GM12865 (cell line): ENCODE measurements at regions not wholly inside any gene's neighbourhood (a gene's known extent, or its start where the extent isn't known, plus 50 kb on each side); places are given as distances from the start of the nearest gene placed in this dataset.

Experiments used
- DNase-seq: peaks from one replicate; pipeline ENCODE4 v3.0.0; 2010; ENCODE audit warnings: low read depth
- H3K4me3 ChIP-seq: 2 replicates; pipeline ENCODE4 v1.5.1; 2011; ENCODE audit warnings: mild to moderate bottlenecking, low read depth, low read length, control low read depth
- TF ChIP-seq, protein P1 (sequence below): IDR thresholded peaks from 2 replicates; pipeline ENCODE4 v1.5.1; 2011; ENCODE audit warnings: low read length, control low read depth, low read depth, inconsistent platforms; ENCODE audit not compliant: insufficient read depth; ENCODE audit errors: missing control alignments

DNA sequence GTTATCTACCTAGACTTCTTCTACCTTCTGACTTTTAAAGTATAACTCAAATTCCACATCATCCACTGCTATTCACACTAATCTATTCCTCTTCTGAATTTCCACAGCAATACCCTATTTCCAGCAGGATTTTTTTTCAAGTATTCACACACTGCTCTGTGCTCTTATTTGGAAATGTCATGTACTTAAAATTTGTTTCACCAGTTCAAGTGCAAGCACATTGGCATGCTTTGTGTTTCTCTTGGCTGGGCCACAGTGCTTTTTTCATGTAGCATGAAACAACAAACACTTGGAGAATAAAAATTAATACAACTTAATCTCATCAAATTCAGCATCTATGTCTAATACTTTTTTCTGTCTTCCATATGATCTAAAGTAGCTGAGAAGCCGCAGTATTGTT, 161.8 kb upstream of the PCDH18 start:
- DNase-seq, result no peak
- TF ChIP-seq, protein P1, sequence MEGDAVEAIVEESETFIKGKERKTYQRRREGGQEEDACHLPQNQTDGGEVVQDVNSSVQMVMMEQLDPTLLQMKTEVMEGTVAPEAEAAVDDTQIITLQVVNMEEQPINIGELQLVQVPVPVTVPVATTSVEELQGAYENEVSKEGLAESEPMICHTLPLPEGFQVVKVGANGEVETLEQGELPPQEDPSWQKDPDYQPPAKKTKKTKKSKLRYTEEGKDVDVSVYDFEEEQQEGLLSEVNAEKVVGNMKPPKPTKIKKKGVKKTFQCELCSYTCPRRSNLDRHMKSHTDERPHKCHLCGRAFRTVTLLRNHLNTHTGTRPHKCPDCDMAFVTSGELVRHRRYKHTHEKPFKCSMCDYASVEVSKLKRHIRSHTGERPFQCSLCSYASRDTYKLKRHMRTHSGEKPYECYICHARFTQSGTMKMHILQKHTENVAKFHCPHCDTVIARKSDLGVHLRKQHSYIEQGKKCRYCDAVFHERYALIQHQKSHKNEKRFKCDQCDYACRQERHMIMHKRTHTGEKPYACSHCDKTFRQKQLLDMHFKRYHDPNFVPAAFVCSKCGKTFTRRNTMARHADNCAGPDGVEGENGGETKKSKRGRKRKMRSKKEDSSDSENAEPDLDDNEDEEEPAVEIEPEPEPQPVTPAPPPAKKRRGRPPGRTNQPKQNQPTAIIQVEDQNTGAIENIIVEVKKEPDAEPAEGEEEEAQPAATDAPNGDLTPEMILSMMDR, result no peak
- no peak overlapping the region for H3K4me3 ChIP-seq

DNA sequence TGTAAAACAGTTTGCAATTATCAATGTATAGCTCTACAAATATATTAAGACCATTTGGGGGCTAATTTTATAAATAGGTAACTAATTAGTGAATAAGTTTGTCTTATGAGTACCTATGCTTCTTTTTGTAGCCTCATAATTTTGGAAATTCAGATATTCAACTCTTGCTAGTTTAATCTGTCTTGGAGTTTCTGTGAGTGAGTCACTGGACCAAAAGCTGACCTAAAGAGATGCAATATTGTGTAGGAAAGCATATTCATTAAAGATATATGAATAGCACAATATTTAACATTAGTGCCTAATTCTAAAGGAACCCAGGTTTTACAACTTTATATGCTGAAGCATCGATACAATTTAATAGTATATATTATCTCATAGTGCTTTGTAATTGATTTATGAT, 161.3 kb upstream of the PCDH18 start:
- no peak for DNase-seq
- H3K4me3 ChIP-seq, result no peak overlapping the region
- TF ChIP-seq, protein P1, result no peak

- TF ChIP-seq, protein P1, result no peak
- no peak for DNase-seq
- H3K4me3 ChIP-seq, result no peak overlapping the region
Measured at GRCh38 chr4:137692205-137692604, 159.9 kb upstream of the PCDH18 start.

DNA sequence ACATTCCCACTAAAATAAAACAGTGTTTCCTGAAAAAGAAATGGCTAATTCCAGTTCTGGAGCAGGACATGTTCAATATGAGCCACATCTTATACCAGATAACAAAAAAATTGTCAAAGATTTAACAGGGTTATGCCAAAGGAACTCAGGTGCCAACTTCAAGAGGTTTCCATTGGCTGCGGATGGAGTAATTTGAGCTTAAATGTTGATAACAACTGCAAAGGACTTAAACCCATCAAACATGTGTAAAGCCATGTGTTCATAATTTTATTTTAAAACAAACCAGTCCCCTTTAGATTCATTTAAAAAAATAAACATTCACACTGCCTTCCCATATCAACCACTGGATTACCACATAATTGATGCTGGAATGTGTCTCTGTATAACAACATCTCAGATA, 156.4 kb upstream of the PCDH18 start:
- H3K4me3 ChIP-seq, result no peak overlapping the region
- DNase-seq, result no peak
- TF ChIP-seq, protein P1, result no peak

DNA sequence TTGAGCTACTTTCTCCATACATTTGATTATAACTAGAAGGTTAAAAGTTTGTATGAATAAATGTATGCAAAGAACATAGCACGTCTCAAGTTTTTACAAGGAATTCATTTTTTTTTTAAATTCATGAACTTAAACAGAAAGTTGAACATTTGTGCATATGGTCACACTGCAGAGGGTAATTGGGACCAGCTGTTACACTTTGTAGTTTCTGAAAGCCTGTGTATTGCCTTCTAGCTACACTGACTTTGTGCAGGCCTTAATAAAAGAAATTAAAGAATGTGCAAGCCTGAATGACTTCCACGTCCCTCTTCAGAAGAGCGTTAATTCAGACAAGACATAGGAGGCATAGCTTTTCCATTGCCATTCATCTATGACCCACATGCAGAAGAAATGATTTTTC, 153.1 kb upstream of the PCDH18 start:
- H3K4me3 ChIP-seq, result no peak overlapping the region
- no peak for DNase-seq
- TF ChIP-seq, protein P1, result no peak

GRCh38 chr4:137681081-137681480, 148.8 kb upstream of the PCDH18 start:
- TF ChIP-seq, protein P1, result no peak
- no peak for DNase-seq
- H3K4me3 ChIP-seq, result no peak overlapping the region

- H3K4me3 ChIP-seq, result no peak overlapping the region
- no peak for DNase-seq
- TF ChIP-seq, protein P1, result no peak
Measured at GRCh38 chr4:137678796-137679195, 146.5 kb upstream of the PCDH18 start.
